ENCODE measurements at regions not wholly inside any gene's neighbourhood (a gene's known extent, or its start where the extent isn't known, plus 50 kb on each side); places are given as distances from the start of the nearest gene placed in this dataset.

DNA sequence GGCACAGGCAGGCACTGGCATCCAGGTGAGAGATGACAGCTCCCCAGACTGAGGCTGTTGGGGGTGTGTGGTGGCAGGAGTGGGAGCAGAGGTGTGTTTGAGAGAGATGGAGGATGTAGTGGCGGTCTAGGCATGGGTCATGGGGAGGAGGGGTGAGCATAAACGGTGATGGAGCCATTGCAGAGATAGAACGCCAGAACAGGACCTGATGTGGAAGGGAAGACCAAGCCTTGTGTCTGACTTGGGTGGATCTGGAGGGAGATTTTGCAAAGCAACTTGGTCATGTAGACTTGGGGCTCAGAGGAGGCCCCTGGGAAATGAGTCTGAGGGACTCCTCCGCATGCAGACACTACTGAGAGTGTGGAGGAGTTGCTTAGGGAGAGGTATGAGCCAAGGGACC lies 50.0 kb upstream of the CLDN5 start:
- Histone ChIP-seq H3K27me3 (ENCODE audit: insufficient read depth, low read length) (no peaks in the 10 kb centered on the region), H3K4me3 (ENCODE audit: low read length) (no peak overlapping the region), H3K27ac (ENCODE audit: low read depth, low read length) (no peak overlapping the region), H3K36me3 (ENCODE audit: insufficient read depth, low read length) (no peaks in the 10 kb centered on the region), H3K9ac (ENCODE audit: low read depth, low read length) (no peak overlapping the region), H3K9me3 (ENCODE audit: insufficient read depth, low read depth, low read length) (no peaks in the 10 kb centered on the region), H3K4me1 (ENCODE audit: insufficient read depth, low read length) (no peaks in the 10 kb centered on the region; the same call in 1 of the 2 replicates)
- WGBS = 93% methylated on average over 4 of the region's 4 CpGs

- H3K9ac ChIP-seq (ENCODE audit: low read depth, low read length) = no peak overlapping the region
- 69% methylated on average over 16 of the region's 16 CpGs for WGBS
These were observed 52.5 kb upstream of the CLDN5 start for GRCh38 chr22:19576460-19577421.

DNA sequence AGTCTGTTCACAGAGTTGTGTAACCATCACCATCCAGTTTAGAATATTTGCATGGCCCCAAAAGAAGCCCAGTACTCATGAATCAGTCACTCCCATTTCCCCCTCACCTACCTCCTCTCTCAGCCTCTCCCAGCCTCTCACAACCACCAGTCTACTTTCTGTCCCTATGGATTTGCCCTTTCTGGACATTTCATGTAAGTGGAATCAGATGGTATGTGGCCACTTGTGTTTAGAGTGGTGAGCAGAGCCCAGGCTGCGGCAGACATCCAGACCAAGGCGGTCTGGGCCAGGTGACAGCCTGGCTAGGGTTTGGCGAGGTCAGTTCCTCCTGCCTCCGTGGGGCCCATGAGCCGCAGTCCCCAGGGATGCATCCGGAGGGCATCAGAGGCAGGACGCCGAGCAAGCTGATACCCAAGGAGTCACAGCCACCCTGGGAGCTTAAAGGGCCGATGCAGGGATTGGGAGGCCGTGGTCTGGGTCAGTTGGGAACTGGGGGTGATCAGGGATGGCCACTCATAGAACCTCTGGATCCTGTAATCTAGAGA lies 53.3 kb upstream of the CLDN5 start:
- no peaks in the 10 kb centered on the region for H3K9me3 ChIP-seq (ENCODE audit: insufficient read depth, low read depth, low read length)
- H3K27me3 ChIP-seq (ENCODE audit: insufficient read depth, low read length) = no peaks in the 10 kb centered on the region
- no peak overlapping the region for H3K27ac ChIP-seq (ENCODE audit: low read depth, low read length)
- H3K4me3 ChIP-seq (ENCODE audit: low read length) = no peak overlapping the region
- H3K9ac ChIP-seq (ENCODE audit: low read depth, low read length) = no peak overlapping the region
- no peaks in the 10 kb centered on the region; the same call in 1 of the 2 replicates for H3K4me1 ChIP-seq (ENCODE audit: insufficient read depth, low read length)
- no peaks in the 10 kb centered on the region for H3K36me3 ChIP-seq (ENCODE audit: insufficient read depth, low read length)
- WGBS = 86% methylated on average over 10 of the region's 10 CpGs

More at GRCh38 chr22:19576460-19577421, 52.5 kb upstream of the CLDN5 start:
- H3K4me3 ChIP-seq (ENCODE audit: low read length) = no peak overlapping the region
- H3K36me3 ChIP-seq (ENCODE audit: insufficient read depth, low read length) = no peaks in the 10 kb centered on the region
- no peaks in the 10 kb centered on the region; the same call in 1 of the 2 replicates for H3K4me1 ChIP-seq (ENCODE audit: insufficient read depth, low read length)
- H3K27ac ChIP-seq (ENCODE audit: low read depth, low read length) = no peak overlapping the region
- H3K27me3 ChIP-seq (ENCODE audit: insufficient read depth, low read length) = no peaks in the 10 kb centered on the region
- H3K9me3 ChIP-seq (ENCODE audit: insufficient read depth, low read depth, low read length) = no peaks in the 10 kb centered on the region

DNA sequence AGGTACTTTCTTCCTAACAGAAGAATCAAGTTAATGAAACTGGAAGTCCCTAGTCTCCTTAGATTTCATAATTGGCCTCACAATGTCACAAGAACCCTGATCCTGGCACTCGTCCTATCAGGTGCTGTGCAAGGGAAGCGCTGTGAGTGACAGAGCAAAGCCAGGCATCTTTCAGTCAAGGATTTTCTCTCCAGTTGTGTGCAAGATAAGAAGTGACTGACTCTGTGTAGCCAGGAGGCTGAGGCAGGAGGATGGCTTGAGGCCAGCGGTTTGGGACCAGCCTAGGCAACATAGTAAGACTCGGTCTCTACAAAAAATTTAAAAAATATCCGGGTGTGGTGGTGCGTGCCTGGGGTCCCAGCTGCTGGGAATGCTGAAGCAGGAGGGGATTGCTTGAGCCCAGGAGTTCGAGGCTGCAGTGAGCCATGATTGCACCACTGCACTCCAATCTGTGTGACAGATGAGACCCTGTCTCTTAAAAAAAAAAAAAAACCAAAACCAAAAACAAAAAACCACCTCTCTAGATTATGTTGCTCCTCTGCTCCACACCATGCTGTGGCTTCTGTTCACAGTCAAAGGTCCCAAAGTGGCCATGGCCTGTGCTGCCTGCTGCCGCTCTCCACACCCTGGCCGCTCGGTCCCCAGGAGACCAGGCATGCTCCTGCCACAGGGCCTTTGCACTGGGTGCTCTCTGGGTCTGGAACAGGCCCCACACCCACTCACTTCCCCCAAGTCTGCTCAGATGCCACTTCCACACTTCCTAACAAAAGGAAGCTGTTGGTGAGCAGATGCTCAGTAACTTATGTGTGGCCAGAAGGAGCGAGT lies 54.2 kb upstream of the CLDN5 start:
- no peaks in the 10 kb centered on the region for H3K27me3 ChIP-seq (ENCODE audit: insufficient read depth, low read length)
- no peak overlapping the region for H3K27ac ChIP-seq (ENCODE audit: low read depth, low read length)
- no peak overlapping the region for H3K4me3 ChIP-seq (ENCODE audit: low read length)
- H3K4me1 ChIP-seq (ENCODE audit: insufficient read depth, low read length) = no peaks in the 10 kb centered on the region; the same call in 1 of the 2 replicates
- no peaks in the 10 kb centered on the region for H3K9me3 ChIP-seq (ENCODE audit: insufficient read depth, low read depth, low read length)
- 96% methylated on average over 11 of the region's 11 CpGs for WGBS
- H3K36me3 ChIP-seq (ENCODE audit: insufficient read depth, low read length) = no peaks in the 10 kb centered on the region
- no peak overlapping the region for H3K9ac ChIP-seq (ENCODE audit: low read depth, low read length)

DNA sequence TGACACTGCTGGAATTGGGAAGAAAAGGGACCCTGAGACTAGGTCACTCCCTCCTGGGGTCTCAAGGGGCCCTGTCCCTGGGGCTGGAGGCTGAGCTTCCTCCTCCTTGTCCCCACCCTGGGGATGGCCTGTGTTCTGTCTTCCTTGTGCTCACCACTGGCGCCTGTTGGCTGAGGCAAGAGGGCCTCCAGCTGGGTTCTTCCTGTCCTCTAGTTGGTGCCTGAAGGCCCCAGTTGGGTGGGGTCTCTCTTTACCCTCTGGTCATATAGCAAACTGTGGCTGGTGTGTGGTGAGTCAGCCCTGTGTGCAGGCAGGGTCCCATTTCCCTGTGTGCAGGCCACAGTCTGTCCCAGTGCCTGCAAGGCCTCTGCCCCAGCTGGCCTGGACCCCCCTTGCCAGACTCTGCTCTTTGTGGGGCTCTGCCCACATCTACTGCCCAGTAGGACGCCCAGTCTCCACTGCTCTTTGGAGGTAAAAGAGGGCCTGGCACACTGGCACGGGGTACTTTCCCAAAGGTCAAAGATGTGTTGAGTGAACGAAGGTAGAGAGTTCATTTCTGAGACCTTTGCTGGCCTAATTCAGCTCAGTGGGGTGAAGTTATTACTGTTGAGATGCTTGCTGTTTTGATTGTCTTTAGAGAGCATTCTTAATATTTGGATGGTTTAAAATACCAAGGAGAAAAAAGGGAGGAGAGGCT lies 55.1 kb upstream of the CLDN5 start:
- no peaks in the 10 kb centered on the region for H3K27me3 ChIP-seq (ENCODE audit: insufficient read depth, low read length)
- H3K4me1 ChIP-seq (ENCODE audit: insufficient read depth, low read length) = no peaks in the 10 kb centered on the region; the same call in 1 of the 2 replicates
- no peaks in the 10 kb centered on the region for H3K9me3 ChIP-seq (ENCODE audit: insufficient read depth, low read depth, low read length)
- WGBS = 90% methylated on average over 4 of the region's 4 CpGs
- no peak overlapping the region for H3K27ac ChIP-seq (ENCODE audit: low read depth, low read length)
- no peaks in the 10 kb centered on the region for H3K36me3 ChIP-seq (ENCODE audit: insufficient read depth, low read length)
- no peak overlapping the region for H3K4me3 ChIP-seq (ENCODE audit: low read length)
- H3K9ac ChIP-seq (ENCODE audit: low read depth, low read length) = no peak overlapping the region

GRCh38 chr22:19579880-19580279 lies 55.7 kb upstream of the CLDN5 start:
- no peak overlapping the region for H3K9ac ChIP-seq (ENCODE audit: low read depth, low read length)
- no peaks in the 10 kb centered on the region; the same call in 1 of the 2 replicates for H3K4me1 ChIP-seq (ENCODE audit: insufficient read depth, low read length)
- no peak overlapping the region for H3K27ac ChIP-seq (ENCODE audit: low read depth, low read length)
- H3K4me3 ChIP-seq (ENCODE audit: low read length) = no peak overlapping the region
- H3K27me3 ChIP-seq (ENCODE audit: insufficient read depth, low read length) = no peaks in the 10 kb centered on the region
- WGBS = 88% methylated on average over 10 of the region's 12 CpGs
- no peaks in the 10 kb centered on the region for H3K9me3 ChIP-seq (ENCODE audit: insufficient read depth, low read depth, low read length)
- no peaks in the 10 kb centered on the region for H3K36me3 ChIP-seq (ENCODE audit: insufficient read depth, low read length)

GRCh38 chr22:19580291-19580890 lies 56.2 kb upstream of the CLDN5 start:
- H3K27me3 ChIP-seq (ENCODE audit: insufficient read depth, low read length) = no peaks in the 10 kb centered on the region
- 78% methylated on average over 5 of the region's 5 CpGs for WGBS
- H3K27ac ChIP-seq (ENCODE audit: low read depth, low read length) = no peak overlapping the region
- no peaks in the 10 kb centered on the region for H3K36me3 ChIP-seq (ENCODE audit: insufficient read depth, low read length)
- no peaks in the 10 kb centered on the region; the same call in 1 of the 2 replicates for H3K4me1 ChIP-seq (ENCODE audit: insufficient read depth, low read length)
- H3K9me3 ChIP-seq (ENCODE audit: insufficient read depth, low read depth, low read length) = no peaks in the 10 kb centered on the region
- no peak overlapping the region for H3K4me3 ChIP-seq (ENCODE audit: low read length)
- H3K9ac ChIP-seq (ENCODE audit: low read depth, low read length) = no peak overlapping the region

DNA sequence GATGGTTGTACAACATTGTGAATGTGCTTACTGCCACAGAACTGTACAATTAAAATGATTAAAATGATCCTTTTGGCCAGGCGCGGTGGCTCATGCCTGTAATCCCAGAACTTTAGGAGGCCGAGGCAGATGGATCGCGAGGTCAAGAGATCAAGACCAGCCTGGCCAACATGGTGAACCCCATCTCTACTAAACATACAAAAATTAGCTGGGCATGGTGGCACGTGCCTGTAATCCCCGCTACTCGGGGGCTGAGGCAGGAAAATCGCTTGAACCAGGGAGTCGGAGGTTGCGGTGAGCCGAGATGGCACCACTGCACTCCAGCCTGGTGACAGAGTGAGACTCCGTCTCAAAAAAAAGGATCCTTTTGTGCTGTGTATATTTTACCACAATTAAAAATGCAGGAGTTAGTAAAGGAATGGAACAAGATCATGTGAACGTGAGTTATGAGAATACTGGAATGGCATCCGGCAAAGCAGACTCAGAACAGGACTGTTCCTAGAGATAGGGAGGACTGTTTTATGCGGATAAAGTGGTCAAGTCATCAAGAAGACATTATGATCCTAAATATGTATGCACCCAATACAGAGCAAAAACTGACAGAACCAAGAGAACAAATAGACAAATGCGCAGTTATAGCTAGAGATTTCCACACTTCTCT lies 58.0 kb upstream of the CLDN5 start:
- Histone ChIP-seq H3K4me1 (ENCODE audit: insufficient read depth, low read length) (no peaks in the 10 kb centered on the region), H3K27me3 (ENCODE audit: insufficient read depth, low read length) (no peaks in the 10 kb centered on the region), H3K9me3 (ENCODE audit: insufficient read depth, low read depth, low read length) (no peaks in the 10 kb centered on the region), H3K4me3 (ENCODE audit: low read length) (no peak overlapping the region), H3K36me3 (ENCODE audit: insufficient read depth, low read length) (no peaks in the 10 kb centered on the region), H3K9ac (ENCODE audit: low read depth, low read length) (no peak overlapping the region), H3K27ac (ENCODE audit: low read depth, low read length) (no peak overlapping the region)
- WGBS = 90% methylated on average over 17 of the region's 17 CpGs

DNA sequence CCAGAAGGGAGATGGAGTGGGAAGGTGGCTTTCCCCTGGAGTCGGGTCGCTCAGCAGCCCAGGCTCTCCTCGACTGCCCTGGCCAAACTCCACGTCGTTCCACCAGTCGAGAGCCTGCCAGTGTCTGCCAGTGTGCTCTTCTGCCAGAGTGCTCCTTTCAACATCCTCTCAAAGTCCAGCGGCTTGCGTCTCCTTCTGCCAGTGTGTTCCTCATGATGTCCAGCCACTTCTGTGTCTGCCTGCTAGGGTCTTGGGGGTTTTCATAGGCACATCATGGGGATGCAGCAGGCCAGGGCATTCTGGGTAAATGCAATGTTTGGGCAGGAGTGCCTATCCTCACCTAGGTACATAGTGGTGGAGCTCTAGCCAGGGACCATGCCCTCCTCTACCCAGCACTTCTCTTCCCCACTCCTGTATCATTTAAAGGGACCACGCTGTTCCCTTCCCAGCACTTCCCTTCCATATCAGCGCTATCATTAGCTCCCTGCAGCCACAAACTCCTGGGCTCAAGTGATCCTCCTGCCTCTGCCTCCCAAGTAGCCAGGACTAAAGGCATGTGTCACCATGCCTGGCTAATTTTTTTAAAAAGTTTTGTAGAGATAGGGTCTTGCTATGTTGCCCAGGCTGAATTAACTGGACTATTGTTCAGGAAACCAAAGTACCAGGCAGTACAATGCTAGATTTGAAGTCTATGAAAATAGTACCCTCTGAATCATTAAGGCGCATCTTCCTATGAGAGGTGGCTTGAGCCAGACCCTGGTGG lies 62.9 kb upstream of the CLDN5 start:
- Histone ChIP-seq H3K36me3 (ENCODE audit: insufficient read depth, low read length) (no peaks in the 10 kb centered on the region), H3K9ac (ENCODE audit: low read depth, low read length) (no peak overlapping the region), H3K4me3 (ENCODE audit: low read length) (no peak overlapping the region), H3K9me3 (ENCODE audit: insufficient read depth, low read depth, low read length) (no peaks in the 10 kb centered on the region), H3K4me1 (ENCODE audit: insufficient read depth, low read length) (no peaks in the 10 kb centered on the region), H3K27me3 (ENCODE audit: insufficient read depth, low read length) (no peaks in the 10 kb centered on the region), H3K27ac (ENCODE audit: low read depth, low read length) (no peak overlapping the region)
- 81% methylated on average over 11 of the region's 11 CpGs for WGBS
